DMS79 (cell line): ENCODE measurements at regions not wholly inside any gene's neighbourhood (a gene's known extent, or its start where the extent isn't known, plus 50 kb on each side); places are given as distances from the start of the nearest gene placed in this dataset.

Experiments
- DNase-seq: peaks from one replicate; lab custom pipeline; 2025; lab: John Stamatoyannopoulos, UW

DNA sequence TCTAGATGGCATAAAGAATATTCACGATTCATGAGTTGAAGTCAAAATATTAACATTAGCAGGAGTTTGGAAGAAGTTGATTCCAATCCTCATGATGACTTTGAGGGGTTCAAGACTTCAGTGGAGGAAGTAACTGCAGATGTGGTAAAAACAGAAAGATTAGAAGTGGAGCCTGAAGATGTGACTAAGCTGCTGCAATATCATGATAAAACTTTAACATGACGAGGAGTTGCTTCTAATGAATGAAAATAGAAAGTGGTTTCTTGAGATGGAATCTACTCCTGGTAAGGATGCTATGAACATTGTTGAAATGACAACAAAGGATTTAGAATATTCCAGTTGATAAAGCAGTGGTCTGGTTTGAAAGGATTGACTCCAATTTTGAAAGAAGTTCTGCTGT is 70.1 kb upstream of the TMLHE start:
- no peak for DNase-seq

GRCh38 chrX:155679715-155680114 is 67.0 kb upstream of the TMLHE start:
- DNase-seq, result no peak

DNA sequence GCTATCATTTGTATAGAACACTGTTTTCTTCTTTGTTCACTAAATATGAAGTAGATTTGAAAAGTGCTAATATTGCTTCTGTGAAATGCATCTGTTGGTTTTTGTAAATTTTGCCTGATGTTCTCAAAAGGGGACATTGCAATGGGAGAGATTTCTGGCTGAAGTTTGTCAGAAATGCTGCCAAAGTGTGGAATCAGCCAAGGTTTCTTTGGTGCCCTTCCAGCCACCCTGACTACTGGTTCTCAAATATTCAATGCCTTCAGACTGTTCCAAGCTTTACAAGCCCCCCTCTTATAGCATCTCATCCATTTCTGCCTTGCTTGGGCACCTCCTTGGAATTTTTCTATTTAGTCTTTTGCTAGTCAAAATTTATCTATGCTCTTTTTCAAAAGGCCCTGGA is 60.6 kb upstream of the TMLHE start:
- DNase-seq, result no peak

DNA sequence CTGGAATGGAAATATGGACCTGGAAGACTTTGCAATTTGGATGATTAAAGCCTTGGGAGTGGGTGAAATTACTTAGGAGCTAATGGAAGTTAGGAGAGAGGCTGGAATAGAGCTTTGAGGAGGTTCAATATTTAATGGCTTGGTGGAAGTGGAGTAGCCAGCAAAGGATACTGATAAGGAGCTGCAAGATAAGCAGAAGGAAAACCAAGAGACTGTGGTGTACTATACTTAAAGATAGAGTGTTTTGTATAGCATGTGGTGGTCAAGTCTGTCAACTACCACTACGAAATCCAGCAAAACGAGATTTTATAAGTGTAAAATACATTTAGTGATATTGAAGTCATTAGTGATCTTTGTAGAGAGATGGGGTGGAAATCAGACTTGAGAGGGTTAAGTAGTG is 54.0 kb upstream of the TMLHE start:
- no peak for DNase-seq
